Retinal pigment epithelial cell (primary cell): ENCODE measurements at regions not wholly inside any gene's neighbourhood (a gene's known extent, or its start where the extent isn't known, plus 50 kb on each side); places are given as distances from the start of the nearest gene placed in this dataset.

Experiments
- DNase-seq: peaks from one replicate; pipeline ENCODE4 v3.0.0-alpha.2; 2010; ENCODE audit warnings: low read depth
- H3K4me3 ChIP-seq: 2 replicates; pipeline ENCODE4 v1.5.1; 2011; ENCODE audit warnings: mild to moderate bottlenecking, low read length, control low read depth, moderate library complexity
- TF ChIP-seq, protein P1 (sequence below): conservative IDR thresholded peaks from 2 replicates; pipeline ENCODE4 v1.5.1; 2011; ENCODE audit warnings: low read depth, low read length, control low read depth, inconsistent platforms

DNA sequence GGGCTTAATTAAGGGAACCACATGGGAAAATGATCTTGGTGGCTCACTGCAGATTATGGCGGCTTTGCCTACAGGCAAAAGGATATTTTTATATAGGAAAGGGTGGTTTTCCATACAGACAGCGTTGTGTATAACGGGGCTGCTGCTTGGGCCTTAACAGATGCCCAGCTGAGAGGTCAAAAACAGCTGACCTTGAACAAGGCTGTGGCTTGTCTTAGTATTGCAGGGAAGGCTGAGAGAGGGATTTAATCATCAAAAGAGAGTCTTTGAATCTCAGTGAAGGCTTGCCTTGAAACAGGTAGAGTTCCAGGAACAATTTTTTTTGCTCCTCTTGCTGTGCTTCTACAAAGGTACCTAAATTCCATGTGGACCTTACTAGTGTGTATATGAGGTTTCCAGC lies 301.6 kb upstream of the C11orf87 start:
- no peak overlapping the region for H3K4me3 ChIP-seq
- TF ChIP-seq, protein P1, sequence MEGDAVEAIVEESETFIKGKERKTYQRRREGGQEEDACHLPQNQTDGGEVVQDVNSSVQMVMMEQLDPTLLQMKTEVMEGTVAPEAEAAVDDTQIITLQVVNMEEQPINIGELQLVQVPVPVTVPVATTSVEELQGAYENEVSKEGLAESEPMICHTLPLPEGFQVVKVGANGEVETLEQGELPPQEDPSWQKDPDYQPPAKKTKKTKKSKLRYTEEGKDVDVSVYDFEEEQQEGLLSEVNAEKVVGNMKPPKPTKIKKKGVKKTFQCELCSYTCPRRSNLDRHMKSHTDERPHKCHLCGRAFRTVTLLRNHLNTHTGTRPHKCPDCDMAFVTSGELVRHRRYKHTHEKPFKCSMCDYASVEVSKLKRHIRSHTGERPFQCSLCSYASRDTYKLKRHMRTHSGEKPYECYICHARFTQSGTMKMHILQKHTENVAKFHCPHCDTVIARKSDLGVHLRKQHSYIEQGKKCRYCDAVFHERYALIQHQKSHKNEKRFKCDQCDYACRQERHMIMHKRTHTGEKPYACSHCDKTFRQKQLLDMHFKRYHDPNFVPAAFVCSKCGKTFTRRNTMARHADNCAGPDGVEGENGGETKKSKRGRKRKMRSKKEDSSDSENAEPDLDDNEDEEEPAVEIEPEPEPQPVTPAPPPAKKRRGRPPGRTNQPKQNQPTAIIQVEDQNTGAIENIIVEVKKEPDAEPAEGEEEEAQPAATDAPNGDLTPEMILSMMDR: no peak
- no peak for DNase-seq

DNA sequence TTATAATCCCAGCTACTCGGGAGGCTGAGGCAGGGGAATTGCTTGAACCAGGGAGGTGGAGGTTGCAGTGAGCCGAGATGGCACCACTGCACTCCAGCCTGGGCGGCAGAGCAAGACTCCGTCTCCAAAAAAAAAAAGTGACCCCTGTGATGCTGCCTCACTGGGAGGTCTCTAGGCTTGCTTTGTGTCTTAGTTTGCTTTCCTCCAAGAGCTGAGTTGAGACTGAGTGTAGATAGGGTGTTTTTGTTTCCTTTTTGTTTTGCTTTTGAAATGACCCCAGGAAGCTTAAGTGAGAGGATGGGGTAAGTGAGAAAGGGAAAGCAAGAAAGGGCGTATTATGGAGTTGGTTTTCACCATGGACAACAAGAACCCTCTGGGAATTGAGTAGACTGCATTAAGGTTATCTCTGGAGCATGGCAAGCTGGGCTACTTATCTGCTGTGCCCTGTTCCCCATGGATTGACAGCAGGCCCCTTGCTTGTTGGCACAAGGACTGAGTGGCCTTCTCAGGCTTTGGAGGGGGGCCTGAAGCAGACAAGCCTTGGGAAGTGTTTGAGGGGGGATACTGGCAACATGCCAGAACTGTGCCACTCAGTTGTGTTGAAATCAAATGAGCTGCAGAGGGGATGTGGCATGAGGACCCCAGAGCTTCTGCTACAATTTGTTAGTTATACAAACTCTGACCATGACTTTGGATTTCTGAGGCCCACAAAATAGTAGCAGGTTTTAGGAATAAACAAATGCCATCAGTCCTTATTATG lies 300.6 kb upstream of the C11orf87 start:
- no peak overlapping the region for H3K4me3 ChIP-seq
- TF ChIP-seq, protein P1: no peak
- DNase-seq: no peak

DNA sequence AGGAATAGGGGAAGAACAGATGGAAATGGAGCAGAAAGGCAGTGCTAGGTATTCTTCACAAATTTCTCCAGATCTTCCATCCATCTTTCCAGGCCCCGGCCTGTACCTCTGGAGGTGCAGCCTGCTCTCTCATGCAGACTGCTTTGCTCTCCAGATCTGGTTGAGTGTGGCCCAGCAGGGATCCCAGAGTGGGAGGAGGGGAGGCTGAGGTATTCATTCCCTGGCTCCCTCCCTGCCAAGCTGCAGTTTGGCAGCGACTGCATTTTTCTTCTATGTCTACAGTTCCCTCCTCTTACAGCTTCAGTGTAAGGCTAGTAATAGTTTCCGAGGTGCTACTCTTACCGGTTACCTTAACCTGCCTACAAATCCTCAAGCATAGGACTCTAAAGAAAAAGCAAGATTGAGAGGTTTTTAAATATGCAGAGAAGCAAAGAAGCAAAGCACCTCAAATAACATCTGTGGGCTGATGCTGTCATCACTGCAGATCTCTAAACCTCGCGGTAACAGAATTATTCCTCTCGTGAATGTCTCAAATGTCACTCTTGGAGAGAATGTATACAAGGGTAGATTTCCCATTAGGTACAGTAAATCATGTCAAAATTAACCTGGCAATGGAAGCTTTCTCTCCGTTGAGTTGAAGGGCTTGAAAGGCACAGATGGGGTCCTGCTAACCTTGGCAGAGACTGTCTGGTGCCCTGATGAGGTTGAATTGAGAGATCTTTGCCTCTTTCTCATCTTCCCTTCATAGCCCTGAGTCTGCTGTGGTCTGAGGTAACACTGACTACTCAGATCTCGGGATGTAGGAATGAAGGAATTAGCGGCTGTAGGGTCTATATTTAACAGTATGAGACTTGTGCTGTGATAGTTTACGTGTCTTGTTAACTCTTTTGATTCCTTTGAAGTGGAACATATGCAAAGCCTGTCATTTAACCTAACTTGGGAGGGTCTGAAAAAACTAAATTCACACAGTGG lies 297.9 kb upstream of the C11orf87 start:
- TF ChIP-seq, protein P1: no peak
- DNase-seq: no peak
- no peak overlapping the region for H3K4me3 ChIP-seq

DNA sequence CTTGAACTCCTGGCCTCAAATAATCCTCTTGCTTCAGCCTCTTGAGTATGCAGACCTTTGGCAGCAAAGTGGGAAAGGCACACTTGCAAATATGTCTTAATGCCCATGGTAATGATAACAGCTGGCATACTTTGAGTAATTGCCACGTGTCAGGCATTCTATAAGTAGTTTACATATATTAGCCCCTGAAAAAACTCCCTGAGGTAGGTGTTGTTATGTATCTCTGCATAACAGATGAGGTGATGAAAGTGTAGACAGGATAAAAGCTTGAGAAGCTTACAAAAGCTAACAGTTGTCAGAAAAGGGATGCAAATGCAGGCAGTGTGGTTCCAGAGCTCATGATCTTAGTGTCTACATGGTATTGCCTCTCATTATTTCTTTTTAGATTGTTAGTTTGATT lies 291.1 kb upstream of the C11orf87 start:
- no peak for DNase-seq
- TF ChIP-seq, protein P1: no peak
- no peak overlapping the region for H3K4me3 ChIP-seq

DNA sequence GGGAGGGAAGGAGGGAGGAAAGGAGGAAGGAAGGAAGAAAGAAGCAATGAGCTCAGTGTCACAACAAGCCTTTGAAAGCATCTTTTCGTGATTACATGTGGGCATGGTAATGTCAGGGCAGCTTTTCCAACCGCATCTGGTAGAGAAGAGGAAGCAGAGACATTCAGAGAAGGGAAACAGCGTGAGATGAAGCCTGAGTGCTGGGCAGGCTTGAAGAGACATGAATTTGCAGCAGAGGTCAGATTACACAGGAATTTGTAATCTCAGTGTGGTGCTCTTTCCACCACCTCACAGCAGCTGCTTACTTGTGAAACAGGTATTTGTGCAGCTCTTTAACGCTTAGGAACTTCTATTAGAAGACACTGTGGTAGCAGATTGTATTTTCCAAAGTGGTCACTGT lies 289.5 kb upstream of the C11orf87 start:
- DNase-seq: no peak
- no peak overlapping the region for H3K4me3 ChIP-seq
- TF ChIP-seq, protein P1: no peak

DNA sequence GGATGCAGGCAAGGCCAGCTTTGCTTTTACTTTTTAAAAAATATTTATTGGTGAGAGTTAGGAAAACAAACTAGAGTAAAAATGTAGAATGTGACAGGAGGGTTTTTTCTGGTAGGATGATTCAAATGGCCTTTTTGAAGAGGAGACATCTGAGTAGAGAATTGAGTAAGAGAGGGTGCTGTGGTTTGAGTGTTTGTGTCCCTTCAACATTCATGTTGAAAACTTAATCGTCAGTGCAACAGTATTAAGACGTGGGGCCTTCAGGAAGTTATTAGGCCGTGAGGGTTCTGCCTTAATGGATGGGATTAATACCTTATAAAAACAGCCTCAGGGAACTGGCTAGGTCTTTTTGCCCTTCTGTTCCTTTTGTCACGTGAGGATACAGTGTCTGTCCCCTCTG lies 288.8 kb upstream of the C11orf87 start:
- no peak overlapping the region for H3K4me3 ChIP-seq
- DNase-seq: no peak
- TF ChIP-seq, protein P1: no peak
